IMR-90 (cell line): ENCODE measurements at regions not wholly inside any gene's neighbourhood (a gene's known extent, or its start where the extent isn't known, plus 50 kb on each side); places are given as distances from the start of the nearest gene placed in this dataset.

Source experiments
- CHD1 ChIP-seq: IDR thresholded peaks from 2 replicates; pipeline ENCODE4 v1.6.1; 2012; ENCODE audit warnings: low read depth, low read length, improper control_type of control experiment
- CTCF ChIP-seq: conservative IDR thresholded peaks from 2 replicates; pipeline ENCODE4 v1.5.1; 2012; ENCODE audit warnings: mild to moderate bottlenecking, low read depth, low read length, improper control_type of control experiment
- MAFK ChIP-seq: IDR thresholded peaks from 2 replicates; pipeline ENCODE4 v1.6.1; 2012; ENCODE audit warnings: low read depth, low read length, improper control_type of control experiment
- POLR2A ChIP-seq: IDR thresholded peaks from 2 replicates; pipeline ENCODE4 v1.6.1; 2012; ENCODE audit warnings: mild to moderate bottlenecking, low read depth, low read length
- RFX5 ChIP-seq: IDR thresholded peaks from 2 replicates; pipeline ENCODE4 v1.8.0; 2012; ENCODE audit warnings: low read depth, mild to moderate bottlenecking, low read length, moderate library complexity
- SMC3 ChIP-seq: fragments of 150-350 bp; IDR thresholded peaks from 2 replicates; pipeline ENCODE4 v1.6.1; 2016; ENCODE audit warnings: low read depth, mild to moderate bottlenecking, antibody characterized with exemption, low read length, moderate library complexity

- no peak for TF ChIP-seq RFX5
- no peak for TF ChIP-seq POLR2A
- TF ChIP-seq CTCF = no peak
- TF ChIP-seq CHD1 = no peak
- no peak for TF ChIP-seq MAFK
- no peak for TF ChIP-seq SMC3
Measured at GRCh38 chr13:111993691-111994090, 73.3 kb upstream of the SOX1 start.
